Liver (tissue), 3 donors: ENCODE measurements at regions not wholly inside any gene's neighbourhood (a gene's known extent, or its start where the extent isn't known, plus 50 kb on each side); places are given as distances from the start of the nearest gene placed in this dataset.

Experiments used
- ATF3 ChIP-seq: IDR thresholded peaks from 2 replicates; pipeline ENCODE4 v1.6.1; 2016; ENCODE audit warnings: antibody characterized with exemption
- CTCF ChIP-seq: fragments of 150-350 bp; IDR thresholded peaks from 2 replicates; pipeline ENCODE4 v1.5.1; 2017; ENCODE audit warnings: improper control_type of control experiment, low read depth, low read length; ENCODE audit not compliant: missing input control
- FOXA1 ChIP-seq: IDR thresholded peaks from 2 replicates; pipeline ENCODE4 v1.6.1; 2016; ENCODE audit warnings: antibody characterized with exemption
- YY1 ChIP-seq: IDR thresholded peaks from 2 replicates; pipeline ENCODE4 v1.6.1; 2016; ENCODE audit warnings: antibody characterized with exemption, mild to moderate bottlenecking
- donor health status: healthy.
- donor health status: healthy.

- TF ChIP-seq CTCF (no peak), FOXA1 (no peak), YY1 (no peak), ATF3 (no peak)
These were observed 191.7 kb downstream of the TFEC start for GRCh38 chr7:115838829-115839228.
